ENCODE measurements at regions not wholly inside any gene's neighbourhood (a gene's known extent, or its start where the extent isn't known, plus 50 kb on each side); places are given as distances from the start of the nearest gene placed in this dataset.

GRCh38 chr1:183735069-183735860 is 69.7 kb upstream of the RGL1 start:
- TF ChIP-seq ZNF331 (CRISPR knock-in tag; IDR thresholded peaks at IDR 0.05; ENCODE audit: low read depth) (no peak), REST (IDR thresholded peaks at IDR 0.05; ENCODE audit: unreplicated experiment) (no peak), STAT1 (IDR thresholded peaks at IDR 0.05; ENCODE audit: unreplicated experiment) (no peak), CREB1 (CRISPR knock-in tag; IDR thresholded peaks at IDR 0.05; ENCODE audit: low read depth) (no peak)
- Histone ChIP-seq H3K27ac (ENCODE audit: low read depth) (no peak overlapping the region), H3K4me3 (no peak overlapping the region), H3K36me3 (ENCODE audit: insufficient read depth) (no peaks in the 10 kb centered on the region), H3K4me2 (no peak overlapping the region), H3K79me2 (replicated peaks; ENCODE audit: insufficient read depth) (no peaks in the 10 kb centered on the region), H3K27me3 (ENCODE audit: insufficient read depth) (no peaks in the 10 kb centered on the region), H4K20me1 (replicated peaks; ENCODE audit: insufficient read depth) (no peaks in the 10 kb centered on the region), H2AFZ (no peak overlapping the region), H3F3A (replicated peaks; ENCODE audit: low read depth) (no peaks in the 10 kb centered on the region), H3K4me1 (ENCODE audit: insufficient read depth) (peaks cover 10% of the 10 kb centered on the region), H3K9me2 (ENCODE audit: insufficient read depth) (no peaks in the 10 kb centered on the region)
- Mint-ChIP-seq H3K27ac (no peak overlapping the region), H3K9me3 (no peaks in the 10 kb centered on the region), H3K36me3 (ENCODE audit: low read depth) (no peaks in the 10 kb centered on the region), H3K4me1 (peaks cover 20% of the 10 kb centered on the region; the same call in 2 of the 3 replicates), H3K27me3 (ENCODE audit: insufficient read depth, low read depth, poor library complexity) (peaks cover 1% of the 10 kb centered on the region), H3K4me3 (no peak overlapping the region)
- DNase-seq (ENCODE audit: low spot score) (no peak), ATAC-seq (no peak)

GRCh38 chr1:183734543-183735036 is 70.3 kb upstream of the RGL1 start:
- peaks cover 20% of the 10 kb centered on the region; the same call in 2 of the 3 replicates for H3K4me1 Mint-ChIP-seq
- H3K79me2 ChIP-seq (replicated peaks; ENCODE audit: insufficient read depth), result no peaks in the 10 kb centered on the region
- H4K20me1 ChIP-seq (replicated peaks; ENCODE audit: insufficient read depth), result no peaks in the 10 kb centered on the region
- ATAC-seq, result peak; percentile 89
- H2AFZ ChIP-seq, result peak overlapping the region; percentile 48; the same call in 1 of the 2 replicates
- H3K4me3 ChIP-seq, result no peak overlapping the region
- H3K9me3 Mint-ChIP-seq, result no peaks in the 10 kb centered on the region
- no peaks in the 10 kb centered on the region for H3K27me3 ChIP-seq (ENCODE audit: insufficient read depth)
- H3K27me3 Mint-ChIP-seq (ENCODE audit: insufficient read depth, low read depth, poor library complexity), result peaks cover 1% of the 10 kb centered on the region
- no peak overlapping the region for H3K27ac ChIP-seq (ENCODE audit: low read depth)
- no peaks in the 10 kb centered on the region for H3K36me3 ChIP-seq (ENCODE audit: insufficient read depth)
- H3K36me3 Mint-ChIP-seq (ENCODE audit: low read depth), result no peaks in the 10 kb centered on the region
- H3K4me2 ChIP-seq, result no peak overlapping the region
- peaks cover 10% of the 10 kb centered on the region for H3K4me1 ChIP-seq (ENCODE audit: insufficient read depth)
- H3K4me3 Mint-ChIP-seq, result no peak overlapping the region
- DNase-seq (ENCODE audit: low spot score), result peak; percentile 36
- no peak for TF ChIP-seq CREB1 (CRISPR knock-in tag; IDR thresholded peaks at IDR 0.05; ENCODE audit: low read depth)
- TF ChIP-seq POLR2AphosphoS5 (IDR thresholded peaks at IDR 0.05; ENCODE audit: low read depth), result no peak
- TF ChIP-seq JUNB (IDR thresholded peaks at IDR 0.05; ENCODE audit: unreplicated experiment), result no peak
- no peak for TF ChIP-seq ETS1 (IDR thresholded peaks at IDR 0.05)
- TF ChIP-seq STAT1 (IDR thresholded peaks at IDR 0.05; ENCODE audit: unreplicated experiment), result no peak
- TF ChIP-seq EZH2 (IDR thresholded peaks at IDR 0.05; ENCODE audit: low read depth, unreplicated experiment), result no peak
- no peak for TF ChIP-seq ZNF114 (CRISPR knock-in tag; IDR thresholded peaks at IDR 0.05)
- no peak for TF ChIP-seq REST (IDR thresholded peaks at IDR 0.05; ENCODE audit: unreplicated experiment)
- no peak overlapping the region for H3K27ac Mint-ChIP-seq
- no peaks in the 10 kb centered on the region for H3F3A ChIP-seq (replicated peaks; ENCODE audit: low read depth)
- H3K9me2 ChIP-seq (ENCODE audit: insufficient read depth), result no peaks in the 10 kb centered on the region

Data from GM23338 (cell line).